Keratinocyte (primary cell): ENCODE measurements at regions not wholly inside any gene's neighbourhood (a gene's known extent, or its start where the extent isn't known, plus 50 kb on each side); places are given as distances from the start of the nearest gene placed in this dataset.

Source experiments
- CTCF ChIP-seq, 3 experiments: IDR thresholded peaks in 1 of 3; conservative IDR thresholded peaks in 1 of 3; optimal IDR thresholded peaks in 1 of 3; 2 replicates in 2 of 3; 3 replicates in 1 of 3; pipeline versions ENCODE3 to v1.5.1; 2011; ENCODE audit warnings: low read length in 3 of 3, mild to moderate bottlenecking in 3 of 3, moderate library complexity in 2 of 3, control low read depth in 1 of 3, inconsistent platforms in 1 of 3; ENCODE audit not compliant: insufficient read depth in 2 of 3; ENCODE audit errors: extremely low read depth in 1 of 3
- EZH2 ChIP-seq: IDR thresholded peaks from one replicate; pipeline ENCODE4 v1.6.1; 2012; ENCODE audit warnings: inconsistent platforms, mild to moderate bottlenecking, low read length, moderate library complexity

- TF ChIP-seq CTCF (optimal IDR thresholded peaks at IDR 0.05 in 1 of 3, IDR thresholded peaks at IDR 0.05 in 1 of 3, conservative IDR thresholded peaks at IDR 0.05 in 1 of 3; ENCODE audit: extremely low read depth in 1 of 3, insufficient read depth in 2 of 3, low read length in 3 of 3) (no peak), EZH2 (no peak)
Measured at GRCh38 chr2:156834431-156834830, 398.3 kb downstream of the GPD2 start.
